B cell (primary cell): ENCODE measurements at regions not wholly inside any gene's neighbourhood (a gene's known extent, or its start where the extent isn't known, plus 50 kb on each side); places are given as distances from the start of the nearest gene placed in this dataset.

Source experiments
- ATAC-seq: fragments of 200-7000 bp; cut with Tn5 transposase; one replicate; pipeline ENCODE4 v1.10.0; 2021; ENCODE audit warnings: low read depth, mild to moderate bottlenecking, moderate number of reproducible peaks, moderate library complexity
- CTCF ChIA-PET: fragments of 350-600 bp; sonication (Branson Sonifier 250); formaldehyde crosslinking; loops from one replicate; lab custom pipeline; 2021; ENCODE audit warnings: antibody characterized with exemption, inconsistent platforms; lab: Charles Lee
- POLR2A ChIA-PET: fragments of 350-600 bp; sonication (Branson Sonifier 250); formaldehyde crosslinking; loops from one replicate; lab custom pipeline; 2021; ENCODE audit warnings: antibody characterized with exemption; lab: Charles Lee
- DNase-seq: peaks from one replicate; pipeline ENCODE4 v3.0.0; 2013
- H2AFZ ChIP-seq: 2 replicates; pipeline ENCODE4 v1.6.1; 2012; ENCODE audit warnings: mild to moderate bottlenecking, low read depth, low read length; ENCODE audit not compliant: insufficient read depth, poor library complexity, severe bottlenecking
- H3K27ac ChIP-seq, 2 donors: 1 replicate in 1 of 2; 2 replicates in 1 of 2; pipeline ENCODE4 v1.5.1; 2012 to 2013; ENCODE audit warnings: low read length in 2 of 2, mild to moderate bottlenecking in 2 of 2, moderate library complexity in 1 of 2
- H3K27me3 ChIP-seq, 4 experiments: fragments of 200-600 bp in 1 of 4; sonication (generic) in 1 of 4; replicated peaks in 1 of 4; 1 replicate in 2 of 4; 2 replicates in 2 of 4; pipeline versions ENCODE4 v1.6.1 to v1.7.0; 2013 to 2016; ENCODE audit warnings: low read length in 3 of 4, mild to moderate bottlenecking in 2 of 4, mixed read lengths in 1 of 4, moderate library complexity in 1 of 4; ENCODE audit not compliant: insufficient read depth in 4 of 4, control insufficient read depth in 3 of 4; ENCODE audit errors: control extremely low read depth in 1 of 4
- H3K36me3 ChIP-seq, 2 experiments: replicated peaks in 1 of 2; 1 replicate in 1 of 2; 2 replicates in 1 of 2; pipeline versions ENCODE4 v1.6.1 to v1.7.1; 2013; ENCODE audit warnings: low read length in 1 of 2; ENCODE audit not compliant: insufficient read depth in 2 of 2, control insufficient read depth in 1 of 2; ENCODE audit errors: control extremely low read depth in 1 of 2, extremely low read depth in 1 of 2
- H3K4me1 ChIP-seq, 2 donors: fragments of 200-600 bp in 1 of 2; sonication (generic) in 1 of 2; 1 replicate in 1 of 2; 2 replicates in 1 of 2; pipeline versions ENCODE4 v1.5.1 to v1.6.1; 2013 to 2017; ENCODE audit warnings: low read length in 2 of 2; ENCODE audit not compliant: control insufficient read depth in 2 of 2, insufficient read depth in 2 of 2
- H3K4me2 ChIP-seq: replicated peaks from 2 replicates; pipeline ENCODE3; 2012; ENCODE audit warnings: mild to moderate bottlenecking, low read depth, low read length; ENCODE audit not compliant: poor library complexity, severe bottlenecking
- H3K4me3 ChIP-seq, 5 experiments: fragments of 200-600 bp in 1 of 5; sonication (generic) in 1 of 5; 1 replicate in 3 of 5; 2 replicates in 2 of 5; pipeline versions ENCODE4 v1.5.1 to v1.7.0; 2011 to 2016; ENCODE audit warnings: low read length in 4 of 5, mild to moderate bottlenecking in 4 of 5, low read depth in 2 of 5, control low read depth in 1 of 5, moderate library complexity in 1 of 5; ENCODE audit not compliant: insufficient read depth in 1 of 5; ENCODE audit errors: control extremely low read depth in 1 of 5, extremely low read depth in 1 of 5
- H3K79me2 ChIP-seq: fragments of 200-600 bp; sonication (generic); one replicate; pipeline ENCODE4 v1.6.0; 2016; ENCODE audit warnings: low read length; ENCODE audit not compliant: control insufficient read depth, insufficient read depth
- H3K9ac ChIP-seq: fragments of 200-600 bp; sonication (generic); 2 replicates; pipeline ENCODE4 v1.6.1; 2017; ENCODE audit warnings: mild to moderate bottlenecking, low read length, moderate library complexity
- H3K9me3 ChIP-seq, 3 donors: one replicate each; pipeline versions ENCODE4 v1.6.1 to v1.7.1; 2013; ENCODE audit warnings: low read length in 2 of 3; ENCODE audit not compliant: control insufficient read depth in 2 of 3, insufficient read depth in 1 of 3; ENCODE audit errors: control extremely low read depth in 1 of 3
- H4K20me1 ChIP-seq: 2 replicates; pipeline ENCODE4 v1.6.0; 2012; ENCODE audit warnings: mild to moderate bottlenecking, low read length; ENCODE audit not compliant: insufficient read depth, control insufficient read depth, poor library complexity, severe bottlenecking
- H3K27ac Mint-ChIP-seq: one replicate; pipeline ENCODE4 v1.8.0; 2021; ENCODE audit warnings: mixed read lengths
- H3K27me3 Mint-ChIP-seq: one replicate; pipeline ENCODE4 v1.8.0; 2021; ENCODE audit warnings: mixed read lengths
- H3K4me1 Mint-ChIP-seq: one replicate; pipeline ENCODE4 v1.8.0; 2021; ENCODE audit warnings: mixed read lengths
- H3K4me3 Mint-ChIP-seq: one replicate; pipeline ENCODE4 v1.8.0; 2021; ENCODE audit warnings: mixed read lengths
- H3K9me3 Mint-ChIP-seq: one replicate; pipeline ENCODE4 v1.8.0; 2022; ENCODE audit warnings: mixed read lengths; ENCODE audit not compliant: insufficient read depth
- CTCF ChIP-seq: fragments of 200-600 bp; IDR thresholded peaks from one replicate; pipeline ENCODE4 v1.8.0; 2022; ENCODE audit warnings: antibody characterized with exemption, mild to moderate bottlenecking
- EZH2 ChIP-seq: IDR thresholded peaks from 2 replicates; pipeline ENCODE4 v1.6.1; 2012; ENCODE audit warnings: borderline replicate concordance, low read depth, mild to moderate bottlenecking, moderate library complexity, low read length; ENCODE audit not compliant: insufficient read depth, poor library complexity, severe bottlenecking
- WGBS: methylation state at CpG from one replicate; pipeline ENCODE4 v1.1.5; 2013; ENCODE audit warnings: missing lambda C conversion rate; ENCODE audit not compliant: insufficient coverage; 5-methylcytosine and 5-hydroxymethylcytosine counted together
- intact Hi-C: fragments of 100-400 bp; cut with micrococcal nuclease; formaldehyde crosslinking; loops from one replicate; pipeline ENCODE4 v1.10.0; 2022

GRCh38 chr3:13201851-13202250, 128.6 kb upstream of the IQSEC1 start:
- intact Hi-C loops = loop anchor here (5.0 kb wide), 1 partner anchor 110 kb away; no protein-coding TSS in a partner anchor
- ChIA-PET POLR2A (no interaction called here), CTCF (interaction anchor here (1.7 to 1.8 kb wide), 2 partner anchors 110 to 251 kb away, joined by 10 to 11 read pairs; no protein-coding TSS in a partner anchor)
- Mint-ChIP-seq H3K27ac (no peak overlapping the region), H3K9me3 (no peaks in the 10 kb centered on the region), H3K4me1 (peaks cover 10% of the 10 kb centered on the region), H3K27me3 (peaks cover 47% of the 10 kb centered on the region), H3K4me3 (no peak overlapping the region)
- ATAC-seq (no peak), DNase-seq (no peak)
- no peak for TF ChIP-seq CTCF
- TF ChIP-seq EZH2 = no peak
- no peak overlapping the region for H3K4me2 ChIP-seq
- no peak overlapping the region for H2AFZ ChIP-seq
- no peaks in the 10 kb centered on the region for H4K20me1 ChIP-seq
- H3K9me3 ChIP-seq = peaks cover 0 to 3% (median 0%) of the 10 kb centered on the region in 3 donors
- H3K4me3 ChIP-seq = no peak overlapping the region
- no peak overlapping the region for H3K27ac ChIP-seq
- H3K4me1 ChIP-seq = peaks cover 7 to 9% of the 10 kb centered on the region in 2 donors
- no peak overlapping the region for H3K9ac ChIP-seq
- H3K27me3 ChIP-seq = peaks cover 0 to 42% (median 11%) of the 10 kb centered on the region in 4 experiments
- WGBS = 60% methylated on average over 2 of the region's 3 CpGs
- no peaks in the 10 kb centered on the region for H3K36me3 ChIP-seq
- H3K79me2 ChIP-seq = no peaks in the 10 kb centered on the region

GRCh38 chr3:13200946-13201345, 127.7 kb upstream of the IQSEC1 start:
- peaks cover 39% of the 10 kb centered on the region for H3K27me3 Mint-ChIP-seq
- intact Hi-C loops = loop anchor here (5.0 kb wide), 1 partner anchor 109 kb away; no protein-coding TSS in a partner anchor

More at GRCh38 chr3:13200946-13201345, 127.7 kb upstream of the IQSEC1 start:
- WGBS = 16% methylated on average over 7 of the region's 7 CpGs
- no peaks in the 10 kb centered on the region for H3K9me3 Mint-ChIP-seq
- no peak overlapping the region for H3K4me3 ChIP-seq
- H3K27ac ChIP-seq = no peak overlapping the region
- H3K4me1 Mint-ChIP-seq = peaks cover 16% of the 10 kb centered on the region
- no peak for DNase-seq
- H3K27ac Mint-ChIP-seq = no peak overlapping the region
- no peak overlapping the region for H2AFZ ChIP-seq
- peaks cover 0 to 8% (median 0%) of the 10 kb centered on the region in 3 donors for H3K9me3 ChIP-seq
- TF ChIP-seq EZH2 (no peak), CTCF (no peak)
- no peaks in the 10 kb centered on the region for H3K79me2 ChIP-seq
- H3K4me2 ChIP-seq = no peak overlapping the region
- ATAC-seq = no peak
- H3K9ac ChIP-seq = no peak overlapping the region
- no peaks in the 10 kb centered on the region for H4K20me1 ChIP-seq
- H3K27me3 ChIP-seq = peaks cover 0 to 40% (median 10%) of the 10 kb centered on the region in 4 experiments
- CTCF ChIA-PET = interaction anchor here (0.5 to 1.8 kb wide), 4 partner anchors 109 to 280 kb away, joined by 3 to 11 read pairs (median 6); no protein-coding TSS in a partner anchor
- no peaks in the 10 kb centered on the region for H3K36me3 ChIP-seq
- POLR2A ChIA-PET = no interaction called here
- H3K4me3 Mint-ChIP-seq = no peak overlapping the region
- H3K4me1 ChIP-seq = peaks cover 15 to 16% of the 10 kb centered on the region in 2 donors
